SIG-M5 (cell line): ENCODE measurements at regions not wholly inside any gene's neighbourhood (a gene's known extent, or its start where the extent isn't known, plus 50 kb on each side); places are given as distances from the start of the nearest gene placed in this dataset.

Experiments used
- DNase-seq: peaks from one replicate; lab custom pipeline; 2025; lab: John Stamatoyannopoulos, UW

- DNase-seq: no peak
These were observed 390.4 kb downstream of the KLF5 start for GRCh38 chr13:73449252-73449651.

DNA sequence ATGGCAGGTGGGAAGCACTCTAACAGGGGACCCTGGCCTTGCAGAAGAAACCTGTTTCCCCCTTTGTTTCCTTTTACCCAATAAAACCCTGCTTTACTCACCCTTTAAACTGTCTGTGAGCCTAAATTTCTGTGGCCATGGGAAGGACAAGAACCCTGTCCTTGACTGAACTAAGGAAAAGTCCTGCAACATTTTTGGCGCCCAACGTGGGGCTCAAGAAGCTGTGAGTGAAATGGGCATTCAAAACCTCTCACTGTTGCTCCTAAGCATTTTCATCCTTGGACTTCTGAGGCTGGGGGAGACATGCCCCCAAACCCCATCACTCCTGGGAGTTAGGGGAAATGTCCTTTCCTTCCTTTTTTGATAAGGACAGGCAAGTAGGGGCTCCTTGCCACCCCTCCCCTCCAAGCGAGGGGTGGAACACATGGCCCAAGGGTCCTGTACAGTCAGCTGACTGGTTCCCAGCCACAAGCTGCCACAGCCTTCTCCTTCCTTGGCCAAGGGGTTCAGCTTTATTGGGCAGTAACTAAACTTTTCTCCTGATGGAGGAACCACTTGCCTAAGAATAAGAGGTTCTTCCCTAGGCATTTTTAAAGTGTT lies 381.6 kb downstream of the KLF5 start:
- no peak for DNase-seq

GRCh38 chr13:73433890-73434289 lies 375.1 kb downstream of the KLF5 start:
- DNase-seq: no peak

- DNase-seq: no peak
These were observed 374.7 kb downstream of the KLF5 start for GRCh38 chr13:73433458-73433857.

DNA sequence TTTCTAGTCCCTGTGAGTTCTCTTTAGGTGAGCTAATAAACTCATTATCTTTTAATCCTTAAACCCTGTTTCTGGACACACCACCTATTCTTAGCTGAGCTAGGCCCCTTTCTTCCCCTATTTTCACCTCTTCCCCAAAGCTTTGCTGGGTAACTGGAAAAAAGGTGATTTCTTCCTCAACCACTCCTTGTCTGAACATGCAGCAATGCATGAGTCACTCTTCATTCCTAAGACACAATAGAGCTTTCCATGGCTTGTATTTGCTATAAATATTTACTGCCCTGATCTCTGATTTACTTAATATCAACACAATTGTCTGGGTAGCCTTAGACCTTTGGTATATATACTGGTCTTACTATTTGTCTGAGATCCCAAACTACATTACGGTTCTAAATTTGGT lies 370.9 kb downstream of the KLF5 start:
- DNase-seq: no peak

- DNase-seq: no peak
These were observed 369.9 kb downstream of the KLF5 start for GRCh38 chr13:73428706-73429105.

GRCh38 chr13:73428137-73428536 lies 369.3 kb downstream of the KLF5 start:
- DNase-seq: no peak

- DNase-seq: no peak
These were observed 364.2 kb downstream of the KLF5 start for GRCh38 chr13:73422973-73423372.

GRCh38 chr13:73421310-73421912 lies 362.6 kb downstream of the KLF5 start:
- no peak for DNase-seq

DNA sequence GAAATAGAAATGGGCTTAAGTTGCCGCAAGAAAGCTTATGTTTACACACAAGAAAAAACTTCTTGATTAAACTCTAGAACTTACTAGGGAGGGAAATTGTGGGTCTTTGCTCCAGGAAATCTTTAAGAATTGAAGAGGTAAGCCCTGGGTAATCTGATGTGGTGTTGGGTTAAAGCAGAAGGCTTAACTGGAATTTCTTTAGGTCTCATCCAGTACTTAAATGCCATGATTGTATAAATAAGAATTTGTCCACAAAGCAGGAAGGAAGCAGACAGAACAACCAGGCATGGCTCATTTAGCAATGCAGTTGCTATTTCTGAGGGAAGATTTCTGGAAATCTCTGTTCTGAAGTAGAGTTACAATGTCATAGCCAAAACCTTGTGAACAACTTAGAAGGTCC lies 360.4 kb downstream of the KLF5 start:
- no peak for DNase-seq

- no peak for DNase-seq
These were observed 358.3 kb downstream of the KLF5 start for GRCh38 chr13:73417012-73417615.

- no peak for DNase-seq
These were observed 357.3 kb downstream of the KLF5 start for GRCh38 chr13:73416093-73416492.

GRCh38 chr13:73413656-73414055 lies 354.9 kb downstream of the KLF5 start:
- DNase-seq: no peak

- DNase-seq: no peak
These were observed 354.1 kb downstream of the KLF5 start for GRCh38 chr13:73412933-73413332.

- no peak for DNase-seq
These were observed 352.4 kb downstream of the KLF5 start for GRCh38 chr13:73411067-73411809.

GRCh38 chr13:73406454-73406853 lies 347.6 kb downstream of the KLF5 start:
- DNase-seq: no peak

DNA sequence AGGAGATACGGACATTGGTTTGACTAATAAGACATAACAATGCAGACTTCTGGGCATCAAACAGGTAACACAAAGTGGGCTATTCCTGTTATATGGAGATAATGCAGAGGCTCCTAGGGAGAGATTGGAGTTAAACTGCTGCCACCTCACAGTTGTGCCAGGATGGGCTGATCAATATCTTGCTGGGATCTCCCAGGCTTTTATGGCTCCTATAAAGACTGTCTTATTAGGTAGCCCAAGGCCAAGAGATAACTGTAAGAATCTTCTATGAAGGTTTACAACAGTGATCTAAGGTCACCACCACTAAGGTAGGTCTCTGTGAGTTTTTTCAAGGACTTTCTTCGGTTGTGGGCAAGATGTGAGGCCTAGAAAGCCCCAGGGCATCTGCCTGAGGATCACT lies 345.8 kb downstream of the KLF5 start:
- no peak for DNase-seq

DNA sequence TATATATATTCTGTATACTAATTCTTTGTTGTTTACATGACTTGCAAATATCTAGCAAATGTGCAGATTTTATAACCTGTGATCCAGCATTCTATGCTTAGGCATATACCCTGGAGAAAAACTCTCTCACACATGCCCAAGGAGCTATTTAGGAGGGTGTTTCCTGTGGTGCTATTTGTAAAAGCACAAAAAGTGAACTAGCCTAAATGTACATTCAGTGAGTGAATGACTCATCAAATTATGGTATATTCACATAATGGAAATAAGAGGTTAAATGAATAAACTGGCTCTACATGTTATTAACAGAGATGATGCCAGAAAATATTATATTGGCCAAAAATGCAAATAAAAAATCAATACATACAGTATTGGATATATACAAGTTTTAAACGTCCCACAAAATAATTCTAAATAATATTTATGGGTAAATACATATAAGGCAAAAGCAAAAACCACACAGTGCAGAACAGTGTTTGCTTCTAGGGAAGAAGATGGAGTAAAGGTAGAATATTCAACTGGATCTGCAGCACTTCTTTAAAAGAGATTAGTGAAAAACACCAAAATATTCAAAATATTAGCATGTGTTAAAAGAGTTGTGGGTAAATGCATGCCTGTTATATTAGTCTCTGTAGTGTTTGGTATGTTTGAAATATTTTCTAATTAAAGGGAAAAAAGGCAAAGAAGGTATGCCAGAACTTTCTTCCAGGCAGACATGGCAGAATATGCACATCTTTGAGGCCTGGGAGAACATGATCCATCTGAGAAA lies 344.7 kb downstream of the KLF5 start:
- DNase-seq: no peak

DNA sequence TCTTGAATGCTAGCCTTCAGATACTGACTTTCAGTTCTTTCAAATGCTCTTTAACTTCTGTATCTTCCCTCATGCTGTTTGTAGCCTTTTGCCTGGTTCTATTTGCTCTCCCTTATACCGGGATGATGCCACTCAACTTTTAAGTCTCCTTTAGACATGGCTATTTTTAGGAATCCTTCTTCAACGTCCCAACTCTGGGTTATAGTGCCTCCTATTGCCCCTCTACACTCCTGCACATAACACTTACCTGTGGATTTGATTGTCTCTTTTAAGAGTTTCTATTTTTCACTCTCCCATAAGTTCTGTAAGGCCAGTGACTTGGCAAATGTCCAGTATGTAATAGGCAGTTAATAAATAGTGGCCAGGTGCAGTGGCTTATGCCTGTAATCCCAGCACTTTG lies 343.0 kb downstream of the KLF5 start:
- DNase-seq: no peak

GRCh38 chr13:73399347-73400216 lies 340.8 kb downstream of the KLF5 start:
- DNase-seq: no peak
